H9 (cell line): ENCODE measurements at regions not wholly inside any gene's neighbourhood (a gene's known extent, or its start where the extent isn't known, plus 50 kb on each side); places are given as distances from the start of the nearest gene placed in this dataset.
"Not testable (repeated sequence)": the region's sequence is repeated elsewhere in the genome, so short reads cannot be mapped to it uniquely, and the experiment has no call there.

Experiments
- DNase-seq: peaks from one replicate; pipeline ENCODE4 v3.0.0-alpha.2; 2017
- H2AFZ ChIP-seq: one replicate; pipeline ENCODE4 v1.6.1; 2013; ENCODE audit warnings: mild to moderate bottlenecking, low read length, control low read depth, moderate library complexity
- H2AK5ac ChIP-seq: 2 replicates; pipeline ENCODE4 v1.6.1; 2013; ENCODE audit warnings: low read length, control low read depth, mixed read lengths; ENCODE audit not compliant: insufficient read length
- H2BK120ac ChIP-seq: one replicate; pipeline ENCODE4 v1.6.1; 2013; ENCODE audit warnings: low read depth, mild to moderate bottlenecking, low read length, control low read depth, inconsistent platforms; ENCODE audit not compliant: poor library complexity, severe bottlenecking
- H2BK12ac ChIP-seq: 2 replicates; pipeline ENCODE4 v1.6.1; 2013; ENCODE audit warnings: low read length, control low read depth, mixed read lengths, low read depth; ENCODE audit not compliant: insufficient read length
- H2BK15ac ChIP-seq: 2 replicates; pipeline ENCODE4 v1.6.1; 2013; ENCODE audit warnings: low read depth, low read length, control low read depth
- H2BK20ac ChIP-seq: one replicate; pipeline ENCODE4 v1.6.1; 2013; ENCODE audit warnings: low read depth, mild to moderate bottlenecking, low read length, control low read depth, inconsistent platforms; ENCODE audit not compliant: poor library complexity, severe bottlenecking
- H2BK5ac ChIP-seq: 2 replicates; pipeline ENCODE4 v1.6.1; 2013; ENCODE audit warnings: low read length, control low read depth, mixed read lengths; ENCODE audit not compliant: insufficient read length
- H3K14ac ChIP-seq: 2 replicates; pipeline ENCODE4 v1.6.1; 2013; ENCODE audit warnings: low read length, control low read depth; ENCODE audit not compliant: insufficient read depth
- H3K18ac ChIP-seq: 2 replicates; pipeline ENCODE4 v1.6.1; 2013; ENCODE audit warnings: low read depth, mild to moderate bottlenecking, mixed read lengths, low read length, control low read depth; ENCODE audit not compliant: insufficient read length
- H3K23ac ChIP-seq: 2 replicates; pipeline ENCODE4 v1.6.1; 2013; ENCODE audit warnings: low read length, control low read depth, mixed read lengths, low read depth; ENCODE audit not compliant: insufficient read length
- H3K23me2 ChIP-seq: 2 replicates; pipeline ENCODE4 v1.6.1; 2013; ENCODE audit warnings: low read depth, mild to moderate bottlenecking, mixed read lengths, low read length, control low read depth; ENCODE audit not compliant: insufficient read length, poor library complexity, severe bottlenecking
- H3K27ac ChIP-seq: 2 replicates; pipeline ENCODE4 v1.5.1; 2013; ENCODE audit warnings: low read length, control low read depth, mixed read lengths, low read depth; ENCODE audit not compliant: insufficient read length
- H3K27me3 ChIP-seq: 2 replicates; pipeline ENCODE4 v1.6.1; 2013; ENCODE audit warnings: low read length, control low read depth, inconsistent platforms; ENCODE audit not compliant: insufficient read depth
- H3K4ac ChIP-seq: 2 replicates; pipeline ENCODE4 v1.6.1; 2013; ENCODE audit warnings: low read depth, mild to moderate bottlenecking, control low read depth, inconsistent platforms, low read length, moderate library complexity
- H3K4me1 ChIP-seq: 2 replicates; pipeline ENCODE4 v1.6.1; 2013; ENCODE audit warnings: low read length, control low read depth, inconsistent platforms; ENCODE audit not compliant: insufficient read depth
- H3K4me2 ChIP-seq: 2 replicates; pipeline ENCODE4 v1.6.1; 2013; ENCODE audit warnings: low read length, control low read depth, mixed read lengths; ENCODE audit not compliant: insufficient read length, insufficient read depth
- H3K56ac ChIP-seq: 2 replicates; pipeline ENCODE4 v1.6.1; 2013; ENCODE audit warnings: low read depth, mild to moderate bottlenecking, mixed read lengths, low read length, control low read depth; ENCODE audit not compliant: insufficient read length
- H3K79me1 ChIP-seq: 2 replicates; pipeline ENCODE4 v1.6.1; 2013; ENCODE audit warnings: low read depth, mild to moderate bottlenecking, moderate library complexity, low read length, control low read depth, inconsistent platforms; ENCODE audit not compliant: insufficient read depth, poor library complexity, severe bottlenecking
- H3K79me2 ChIP-seq: 2 replicates; pipeline ENCODE4 v1.6.1; 2013; ENCODE audit warnings: low read length, control low read depth, inconsistent platforms; ENCODE audit not compliant: insufficient read depth
- H3K9ac ChIP-seq: 2 replicates; pipeline ENCODE4 v1.6.1; 2013; ENCODE audit warnings: low read length, control low read depth, mixed read lengths; ENCODE audit not compliant: insufficient read length; ENCODE audit errors: extremely low read depth
- H3K9me3 ChIP-seq: one replicate; pipeline ENCODE4 v1.6.1; 2013; ENCODE audit warnings: low read depth, low read length, inconsistent platforms; ENCODE audit not compliant: control insufficient read depth
- H3T11ph ChIP-seq: one replicate; pipeline ENCODE4 v1.6.1; 2013; ENCODE audit warnings: mild to moderate bottlenecking, low read length, control low read depth, inconsistent platforms
- H4K20me1 ChIP-seq: one replicate; pipeline ENCODE4 v1.6.1; 2013; ENCODE audit not compliant: control insufficient read depth, insufficient read length, insufficient read depth
- H4K5ac ChIP-seq: 2 replicates; pipeline ENCODE4 v1.6.1; 2013; ENCODE audit warnings: low read depth, mild to moderate bottlenecking, mixed read lengths, low read length, control low read depth; ENCODE audit not compliant: insufficient read length
- H4K8ac ChIP-seq: replicated peaks from 2 replicates; pipeline ENCODE4 v1.6.1; 2013; ENCODE audit warnings: low read length, control low read depth, mixed read lengths, low read depth; ENCODE audit not compliant: insufficient read length
- H4K91ac ChIP-seq: 2 replicates; pipeline ENCODE4 v1.6.1; 2013; ENCODE audit warnings: low read depth, mild to moderate bottlenecking, moderate library complexity, mixed read lengths, low read length, control low read depth; ENCODE audit not compliant: insufficient read length
- H3K27ac Mint-ChIP-seq, 3 experiments: 2 replicates in 2 of 3; 3 replicates in 1 of 3; pipeline ENCODE4 v1.8.0; 2020 to 2021; ENCODE audit warnings: mixed read lengths in 3 of 3, mild to moderate bottlenecking in 1 of 3, moderate library complexity in 1 of 3
- H3K27me3 Mint-ChIP-seq: 2 replicates; pipeline ENCODE4 v1.8.0; 2021; ENCODE audit warnings: low read depth, mild to moderate bottlenecking, moderate library complexity, mixed read lengths
- H3K36me3 Mint-ChIP-seq, 3 experiments: 2 replicates in 2 of 3; 3 replicates in 1 of 3; pipeline ENCODE4 v1.8.0; 2020 to 2021; ENCODE audit warnings: low read depth in 3 of 3, mixed read lengths in 3 of 3; ENCODE audit not compliant: insufficient read depth in 1 of 3
- H3K4me1 Mint-ChIP-seq, 2 experiments: 2 replicates each; pipeline ENCODE4 v1.8.0; 2020; ENCODE audit warnings: mixed read lengths in 2 of 2
- H3K4me3 Mint-ChIP-seq, 2 experiments: 2 replicates in 1 of 2; 3 replicates in 1 of 2; pipeline ENCODE4 v1.8.0; 2020 to 2021; ENCODE audit warnings: mild to moderate bottlenecking in 2 of 2, mixed read lengths in 2 of 2, moderate library complexity in 1 of 2
- H3K9me3 Mint-ChIP-seq, 2 experiments: 2 replicates in 1 of 2; 3 replicates in 1 of 2; pipeline ENCODE4 v1.8.0; 2020; ENCODE audit warnings: mild to moderate bottlenecking in 2 of 2, mixed read lengths in 2 of 2, moderate library complexity in 1 of 2
- WGBS: extraction: QIAGEN DNeasy Blood & Tissue Kit; methylation state at CpG from one replicate; pipeline ENCODE4 v1.1.7; 2013; ENCODE audit warnings: missing lambda C conversion rate, low lambda C conversion rate, mixed read lengths; ENCODE audit not compliant: insufficient read length; ENCODE audit errors: extremely low coverage; 5-methylcytosine and 5-hydroxymethylcytosine counted together
- TF ChIP-seq, protein P1 (sequence below): fragments of 200-600 bp; sonication (generic); conservative IDR thresholded peaks from 3 replicates; pipeline ENCODE4 v1.8.0; 2021; ENCODE audit warnings: antibody characterized with exemption, mild to moderate bottlenecking

DNA sequence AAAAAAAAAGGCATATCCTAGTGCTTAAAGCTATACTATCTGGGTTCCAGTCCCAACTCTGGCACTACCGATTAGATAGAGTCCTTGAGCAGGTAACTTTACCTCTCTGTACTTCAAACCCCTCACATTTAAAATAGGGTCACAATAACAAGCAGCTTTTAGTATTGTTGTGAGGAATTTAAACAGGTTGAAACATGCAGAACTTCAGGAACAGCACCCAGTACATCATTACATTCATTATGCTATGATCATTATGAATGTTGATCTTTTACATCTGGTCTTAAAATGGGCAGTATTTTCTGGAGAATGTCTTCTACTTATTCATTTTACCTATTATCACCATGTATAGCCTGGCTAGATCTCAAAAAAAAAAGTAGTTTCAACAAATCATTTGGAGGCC is 176.1 kb upstream of the CCDC54 start:
- Mint-ChIP-seq H3K36me3 (no peaks in the 10 kb centered on the region), H3K4me1 (no peaks in the 10 kb centered on the region), H3K27me3 (no peaks in the 10 kb centered on the region), H3K9me3 (no peaks in the 10 kb centered on the region), H3K27ac (no peak overlapping the region), H3K4me3 (no peak overlapping the region)
- Histone ChIP-seq H2AFZ (no peak overlapping the region), H3K18ac (no peak overlapping the region), H3K23me2 (no peaks in the 10 kb centered on the region), H2BK20ac (no peak overlapping the region), H2BK120ac (no peak overlapping the region), H4K91ac (no peak overlapping the region), H3K14ac (no peak overlapping the region), H3T11ph (no peak overlapping the region), H2BK15ac (no peak overlapping the region), H3K56ac (no peak overlapping the region), H3K9me3 (no peaks in the 10 kb centered on the region), H3K4me2 (no peak overlapping the region), H3K27ac (no peak overlapping the region), H3K4ac (no peak overlapping the region), H3K9ac (no peak overlapping the region), H3K79me1 (no peaks in the 10 kb centered on the region), H3K23ac (no peak overlapping the region), H4K5ac (no peak overlapping the region), H3K27me3 (no peaks in the 10 kb centered on the region), H2BK12ac (no peak overlapping the region), H4K8ac (no peak overlapping the region), H2BK5ac (no peak overlapping the region), H3K79me2 (no peaks in the 10 kb centered on the region), H4K20me1 (no peaks in the 10 kb centered on the region), H2AK5ac (no peak overlapping the region), H3K4me1 (no peaks in the 10 kb centered on the region)
- DNase-seq: no peak
- no CpG with 5 or more reads among the region's 1 CpG for WGBS
- TF ChIP-seq, protein P1, sequence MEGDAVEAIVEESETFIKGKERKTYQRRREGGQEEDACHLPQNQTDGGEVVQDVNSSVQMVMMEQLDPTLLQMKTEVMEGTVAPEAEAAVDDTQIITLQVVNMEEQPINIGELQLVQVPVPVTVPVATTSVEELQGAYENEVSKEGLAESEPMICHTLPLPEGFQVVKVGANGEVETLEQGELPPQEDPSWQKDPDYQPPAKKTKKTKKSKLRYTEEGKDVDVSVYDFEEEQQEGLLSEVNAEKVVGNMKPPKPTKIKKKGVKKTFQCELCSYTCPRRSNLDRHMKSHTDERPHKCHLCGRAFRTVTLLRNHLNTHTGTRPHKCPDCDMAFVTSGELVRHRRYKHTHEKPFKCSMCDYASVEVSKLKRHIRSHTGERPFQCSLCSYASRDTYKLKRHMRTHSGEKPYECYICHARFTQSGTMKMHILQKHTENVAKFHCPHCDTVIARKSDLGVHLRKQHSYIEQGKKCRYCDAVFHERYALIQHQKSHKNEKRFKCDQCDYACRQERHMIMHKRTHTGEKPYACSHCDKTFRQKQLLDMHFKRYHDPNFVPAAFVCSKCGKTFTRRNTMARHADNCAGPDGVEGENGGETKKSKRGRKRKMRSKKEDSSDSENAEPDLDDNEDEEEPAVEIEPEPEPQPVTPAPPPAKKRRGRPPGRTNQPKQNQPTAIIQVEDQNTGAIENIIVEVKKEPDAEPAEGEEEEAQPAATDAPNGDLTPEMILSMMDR: no peak

DNA sequence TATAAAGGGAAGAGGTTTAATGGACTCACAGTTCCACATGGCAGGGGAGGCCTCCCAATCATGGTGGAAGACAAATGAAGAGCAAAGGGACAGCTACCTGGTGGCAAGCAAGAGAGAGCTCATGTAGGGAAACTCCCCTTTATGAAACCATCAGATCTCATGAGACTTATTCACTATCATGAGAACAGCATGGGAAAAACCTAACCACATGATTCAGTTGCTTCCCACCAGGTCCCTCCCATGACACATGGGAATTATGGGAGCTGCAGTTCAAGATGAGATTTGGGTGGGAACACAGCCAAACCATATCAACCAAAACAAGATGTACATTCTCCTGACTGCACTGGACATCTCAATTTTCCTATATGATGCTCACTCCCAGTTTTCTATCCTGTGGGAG is 174.4 kb upstream of the CCDC54 start:
- not testable (repeated sequence) for H3K36me3 Mint-ChIP-seq, H3K27me3 ChIP-seq, H3K9me3 Mint-ChIP-seq, H3T11ph ChIP-seq, H3K4me3 Mint-ChIP-seq, H3K4me1 ChIP-seq, H3K18ac ChIP-seq, H2BK5ac ChIP-seq, H4K91ac ChIP-seq, H3K9me3 ChIP-seq, H3K27me3 Mint-ChIP-seq, H2BK15ac ChIP-seq, H3K56ac ChIP-seq, H4K5ac ChIP-seq, H3K27ac Mint-ChIP-seq, H4K20me1 ChIP-seq, H3K27ac ChIP-seq, H3K23me2 ChIP-seq, H2AFZ ChIP-seq, H2BK20ac ChIP-seq, DNase-seq, H3K79me2 ChIP-seq, H2BK120ac ChIP-seq, H3K4me2 ChIP-seq, H3K4ac ChIP-seq, H2AK5ac ChIP-seq, H4K8ac ChIP-seq, H3K9ac ChIP-seq, H3K14ac ChIP-seq, H3K79me1 ChIP-seq, H3K23ac ChIP-seq, H2BK12ac ChIP-seq, H3K4me1 Mint-ChIP-seq
